Germinal center (tissue), 1 donor: ENCODE measurements at regions not wholly inside any gene's neighbourhood (a gene's known extent, or its start where the extent isn't known, plus 50 kb on each side); places are given as distances from the start of the nearest gene placed in this dataset.

Experiments
- DNase-seq: peaks from one replicate; pipeline ENCODE4 v3.0.0; 2012; ENCODE audit warnings: mixed read lengths, low spot score

- no peak for DNase-seq
These were observed 282.6 kb upstream of the AJAP1 start for GRCh38 chr1:4371849-4372248.

DNA sequence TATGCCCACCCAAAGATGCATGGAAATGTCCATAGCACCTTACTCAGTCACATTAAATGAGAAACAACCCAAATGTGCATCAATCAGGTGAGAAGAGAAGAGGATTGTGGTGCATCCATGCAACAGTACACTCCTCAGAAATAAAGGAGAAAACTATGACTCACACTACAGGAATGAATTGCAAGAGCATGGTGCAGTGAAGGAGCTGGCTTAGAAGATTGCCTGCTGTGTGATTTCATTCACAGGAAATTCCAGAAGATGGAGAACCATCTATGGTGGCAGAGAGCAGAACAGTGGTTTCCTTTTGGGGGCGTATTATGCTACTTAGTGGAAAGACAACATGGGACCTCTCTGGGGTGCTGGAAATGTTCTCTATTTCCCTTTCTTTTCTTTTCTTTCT, 278.6 kb upstream of the AJAP1 start:
- no peak for DNase-seq

DNA sequence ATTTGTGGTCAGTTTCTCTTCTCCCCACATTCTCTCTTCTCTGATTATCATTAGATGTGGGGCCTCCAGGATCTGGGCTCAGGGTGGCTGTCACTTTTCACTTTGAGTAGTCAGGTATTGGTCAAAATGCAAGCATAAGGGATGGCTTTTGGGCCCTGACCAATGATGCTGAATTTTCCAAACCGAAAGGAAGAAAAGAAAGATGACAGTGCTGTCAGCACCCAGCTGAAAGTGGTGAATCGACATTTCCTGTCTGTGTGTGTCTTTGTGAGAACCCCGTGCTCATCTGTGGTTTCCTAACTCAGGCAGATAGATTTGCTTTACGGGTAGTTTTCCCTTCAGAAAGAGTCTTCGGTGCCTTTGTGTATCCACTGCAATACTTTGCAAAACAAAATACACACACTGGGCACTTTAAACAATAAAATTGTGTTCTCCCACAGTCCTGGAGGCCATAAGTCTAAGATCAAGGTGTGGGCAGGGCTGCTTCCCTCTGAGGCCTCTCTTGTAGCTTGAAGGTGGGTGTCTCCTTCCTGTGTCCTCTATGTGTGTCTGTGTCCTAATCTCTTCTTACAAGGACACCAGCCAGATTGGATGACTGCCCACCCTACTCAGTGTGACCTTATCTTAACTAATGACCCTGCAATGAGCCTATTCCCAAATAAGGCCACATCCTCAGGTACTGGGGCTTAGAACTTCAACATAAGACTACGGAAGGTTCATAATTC, 274.8 kb upstream of the AJAP1 start:
- no peak for DNase-seq

- no peak for DNase-seq
These were observed 273.7 kb upstream of the AJAP1 start for GRCh38 chr1:4380564-4381168.

DNA sequence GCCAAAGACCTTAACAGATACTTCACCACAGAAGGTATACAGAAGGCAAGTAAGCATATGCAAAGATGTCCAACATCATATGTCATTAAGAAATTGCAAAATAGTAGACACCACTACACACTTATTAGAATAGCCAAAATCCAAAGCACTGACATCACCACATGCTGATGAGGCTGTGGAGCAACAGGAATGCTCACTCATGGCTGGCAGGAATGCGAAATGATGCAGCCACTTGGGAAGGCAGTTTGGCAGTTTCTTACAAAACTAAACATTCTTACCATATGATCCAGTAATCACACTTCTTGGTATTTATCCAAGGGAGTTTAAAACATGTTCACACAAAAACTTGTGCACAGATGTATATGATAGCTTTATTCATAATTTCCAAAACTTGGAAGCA, 261.2 kb upstream of the AJAP1 start:
- DNase-seq, result no peak

GRCh38 chr1:4394366-4394765, 260.0 kb upstream of the AJAP1 start:
- DNase-seq, result no peak

GRCh38 chr1:4395158-4395557, 259.3 kb upstream of the AJAP1 start:
- DNase-seq, result no peak

- DNase-seq, result no peak
These were observed 258.7 kb upstream of the AJAP1 start for GRCh38 chr1:4395676-4396075.

DNA sequence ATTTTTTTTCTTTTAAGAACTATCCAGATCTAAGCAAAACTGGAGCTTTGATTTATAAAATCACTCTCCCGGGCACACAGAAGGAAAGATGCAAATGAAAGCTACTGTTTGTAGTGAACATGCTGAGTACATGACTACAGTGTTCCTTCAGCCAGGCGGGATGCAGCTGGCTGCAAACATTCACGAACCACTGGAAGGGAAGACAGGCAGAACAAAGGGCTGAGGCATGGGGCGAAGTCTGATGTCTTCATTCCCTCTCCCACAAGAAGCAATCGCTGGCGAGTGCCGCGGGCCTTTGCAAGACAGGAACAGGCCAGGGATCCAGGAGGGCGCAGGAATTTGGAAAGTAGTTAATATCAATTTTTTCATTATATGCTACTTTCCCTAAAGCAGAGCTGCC, 257.9 kb upstream of the AJAP1 start:
- DNase-seq, result no peak

DNA sequence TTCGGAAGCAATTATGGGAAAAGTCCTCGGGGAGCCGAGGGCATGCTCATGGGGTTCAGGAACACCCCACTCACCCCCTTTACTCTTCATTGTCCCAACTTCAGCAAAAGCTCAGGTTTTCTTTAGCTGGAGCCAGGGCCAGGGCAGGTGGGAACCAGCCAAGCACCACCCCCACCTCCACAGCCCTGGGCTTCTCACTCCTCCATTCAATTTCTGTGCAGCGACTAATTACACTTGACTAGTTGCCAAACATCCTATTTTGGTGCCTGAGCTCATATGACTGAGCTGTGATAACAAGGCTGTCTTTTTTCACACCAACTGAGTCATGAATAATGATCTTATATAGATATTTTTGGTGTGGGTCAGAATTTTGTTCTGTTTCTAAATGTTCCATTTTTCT, 257.2 kb upstream of the AJAP1 start:
- DNase-seq, result no peak

DNA sequence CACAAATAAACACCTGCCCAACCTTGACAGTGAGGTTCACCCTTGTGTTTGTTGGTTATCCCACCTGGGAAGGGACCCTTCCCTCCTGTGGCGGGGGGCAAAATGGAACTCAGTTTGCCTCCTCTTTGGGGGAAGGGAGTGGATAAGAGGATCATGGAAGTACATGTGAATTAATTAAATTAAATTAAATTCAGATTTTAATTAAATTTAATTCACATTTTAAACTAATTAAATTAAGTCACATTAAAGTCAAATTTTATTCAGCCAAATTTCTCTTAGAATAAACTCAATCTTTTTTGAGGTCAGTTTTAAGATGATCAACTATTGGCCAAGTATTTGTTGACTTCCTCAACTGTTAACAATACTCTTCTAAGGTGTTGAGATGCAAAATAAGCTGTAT, 252.4 kb upstream of the AJAP1 start:
- DNase-seq, result no peak

DNA sequence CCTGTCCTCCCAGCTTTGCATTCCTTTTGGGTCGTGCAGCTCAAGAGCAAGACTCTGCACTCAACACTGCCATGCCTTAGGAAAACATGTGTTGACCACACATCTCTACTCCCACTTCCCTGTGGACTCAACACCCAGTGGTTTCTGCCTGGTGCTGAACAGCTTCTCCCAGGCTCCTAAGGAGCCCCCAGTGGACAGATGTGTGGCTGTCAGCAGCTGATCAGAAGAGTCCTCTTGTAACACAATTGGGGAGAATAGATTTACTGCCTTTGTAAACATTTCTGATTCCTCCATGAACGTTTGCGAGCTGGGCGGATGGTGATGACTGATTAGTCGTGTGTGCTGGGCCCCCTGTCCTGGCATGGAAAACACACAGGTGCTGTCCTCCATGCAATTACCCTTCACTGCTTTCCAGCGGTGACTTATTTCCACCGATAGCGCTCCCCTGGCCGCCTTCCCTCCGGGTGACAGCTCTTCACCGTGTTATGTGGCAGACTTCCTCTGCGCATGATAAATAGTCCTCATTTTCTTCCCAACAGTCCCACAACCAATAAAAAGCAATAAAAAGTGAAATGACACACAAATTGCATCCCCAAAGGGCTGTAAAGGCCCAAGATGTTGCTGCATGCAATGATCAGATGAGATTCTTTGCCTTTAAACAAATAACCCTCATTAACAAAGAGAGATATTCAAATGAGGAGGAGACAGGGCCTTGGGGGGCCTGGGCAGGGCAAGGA, 249.4 kb upstream of the AJAP1 start:
- DNase-seq, result no peak

DNA sequence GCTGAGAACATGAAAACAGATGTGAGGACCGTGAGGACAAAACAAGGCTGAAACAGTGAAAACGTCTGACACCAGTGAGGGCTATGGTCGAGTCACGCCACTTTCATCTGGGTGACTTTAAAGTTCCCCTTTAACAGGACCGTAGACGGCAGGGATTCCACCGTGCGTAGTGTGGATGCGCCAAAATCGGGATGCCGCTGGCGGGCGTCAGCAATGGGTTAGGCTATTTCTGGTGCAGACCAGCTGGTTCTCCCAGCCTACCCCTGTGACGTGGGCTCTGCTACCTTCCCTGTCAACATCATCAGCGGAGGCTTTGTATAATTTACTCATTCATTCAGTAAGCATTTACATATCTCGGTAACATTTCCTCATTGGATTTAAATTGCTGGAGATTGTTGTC, 246.6 kb upstream of the AJAP1 start:
- DNase-seq, result no peak

- no peak for DNase-seq
These were observed 246.0 kb upstream of the AJAP1 start for GRCh38 chr1:4408380-4408779.

- no peak for DNase-seq
These were observed 242.5 kb upstream of the AJAP1 start for GRCh38 chr1:4411862-4412261.

DNA sequence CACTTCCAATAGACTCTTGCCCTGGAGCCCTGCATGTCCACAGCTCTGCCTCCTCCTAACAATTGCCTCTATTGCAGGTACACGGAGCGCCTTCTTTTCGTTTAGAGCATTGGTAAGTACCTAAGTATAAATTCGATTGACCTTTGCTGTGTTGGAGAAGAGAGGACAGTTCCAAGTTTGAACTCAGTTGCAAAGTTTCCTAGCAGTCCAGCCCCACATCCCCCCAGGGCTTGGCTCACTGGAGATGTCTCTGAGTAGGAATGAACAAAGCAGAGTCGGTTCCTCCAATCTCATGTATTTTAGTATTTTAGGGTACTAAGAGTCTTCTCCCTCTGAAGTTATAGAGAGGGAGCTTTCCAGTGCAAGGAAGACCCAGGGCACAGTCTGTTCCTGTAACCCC, 238.9 kb upstream of the AJAP1 start:
- DNase-seq, result no peak

- no peak for DNase-seq
These were observed 238.2 kb upstream of the AJAP1 start for GRCh38 chr1:4416189-4416588.

DNA sequence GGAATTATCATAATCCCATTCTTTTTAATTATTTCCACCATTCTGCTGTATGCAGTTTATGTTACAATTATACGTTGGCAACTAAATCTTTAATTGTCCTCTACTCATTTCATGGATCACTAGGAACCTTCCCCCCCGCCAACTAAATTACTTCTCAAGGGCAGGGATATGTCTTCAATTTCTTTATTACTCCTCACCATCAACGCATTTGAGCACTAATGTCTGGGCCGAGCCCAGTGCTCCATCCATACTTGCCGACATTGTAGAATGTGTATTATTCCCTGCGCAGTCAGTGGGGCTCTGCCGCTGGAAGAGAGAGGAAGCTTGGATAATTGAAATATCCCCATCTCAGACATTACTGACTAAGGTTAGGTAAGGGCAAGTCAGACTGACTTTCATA, 236.4 kb upstream of the AJAP1 start:
- DNase-seq, result no peak

DNA sequence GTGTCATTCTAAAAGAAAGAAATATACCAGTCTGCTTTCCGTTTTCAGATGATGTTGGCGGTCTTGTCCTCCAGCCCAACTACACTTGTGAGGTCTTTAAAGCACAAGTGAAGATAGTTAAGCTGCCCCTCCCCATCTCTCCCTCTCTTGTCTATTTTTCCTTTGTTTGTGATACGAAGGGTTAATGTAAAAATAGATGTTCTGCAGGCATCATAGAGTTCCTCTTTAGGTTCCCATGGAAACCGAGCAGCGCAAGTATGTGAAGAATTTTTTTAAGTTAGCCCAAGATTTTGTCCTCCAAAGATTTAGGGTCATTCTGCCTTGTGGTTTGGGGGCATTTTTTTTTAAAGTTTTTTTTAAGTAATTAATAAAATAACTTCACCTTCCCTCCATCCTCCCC, 232.4 kb upstream of the AJAP1 start:
- no peak for DNase-seq

GRCh38 chr1:4422504-4423289, 231.7 kb upstream of the AJAP1 start:
- no peak for DNase-seq

- no peak for DNase-seq
These were observed 230.2 kb upstream of the AJAP1 start for GRCh38 chr1:4424254-4424653.

GRCh38 chr1:4424766-4425165, 229.6 kb upstream of the AJAP1 start:
- DNase-seq, result no peak

GRCh38 chr1:4425892-4426291, 228.5 kb upstream of the AJAP1 start:
- peak; percentile 11 for DNase-seq
